ENCODE measurements at regions not wholly inside any gene's neighbourhood (a gene's known extent, or its start where the extent isn't known, plus 50 kb on each side); places are given as distances from the start of the nearest gene placed in this dataset.

DNA sequence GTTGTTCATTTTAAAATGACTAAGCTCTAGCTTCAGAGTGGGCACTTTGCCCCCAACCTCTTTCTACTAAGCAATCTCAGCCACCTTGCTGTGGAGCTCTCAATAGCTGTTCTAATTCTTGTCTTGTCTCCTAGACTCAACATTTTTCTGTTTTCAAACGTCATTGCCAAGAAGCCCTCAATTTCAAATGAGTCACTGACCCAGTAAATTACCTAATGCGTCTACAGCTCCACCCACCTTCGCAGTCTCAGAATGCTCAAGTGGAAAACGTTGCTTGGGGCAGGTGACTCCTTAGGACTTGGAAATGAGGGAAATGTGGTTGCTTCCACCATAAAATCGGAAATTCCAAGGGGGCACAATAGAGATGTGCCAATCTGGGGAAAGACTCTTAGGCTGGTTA is 59.0 kb downstream of the ING2 start:
- TF ChIP-seq, protein P1, sequence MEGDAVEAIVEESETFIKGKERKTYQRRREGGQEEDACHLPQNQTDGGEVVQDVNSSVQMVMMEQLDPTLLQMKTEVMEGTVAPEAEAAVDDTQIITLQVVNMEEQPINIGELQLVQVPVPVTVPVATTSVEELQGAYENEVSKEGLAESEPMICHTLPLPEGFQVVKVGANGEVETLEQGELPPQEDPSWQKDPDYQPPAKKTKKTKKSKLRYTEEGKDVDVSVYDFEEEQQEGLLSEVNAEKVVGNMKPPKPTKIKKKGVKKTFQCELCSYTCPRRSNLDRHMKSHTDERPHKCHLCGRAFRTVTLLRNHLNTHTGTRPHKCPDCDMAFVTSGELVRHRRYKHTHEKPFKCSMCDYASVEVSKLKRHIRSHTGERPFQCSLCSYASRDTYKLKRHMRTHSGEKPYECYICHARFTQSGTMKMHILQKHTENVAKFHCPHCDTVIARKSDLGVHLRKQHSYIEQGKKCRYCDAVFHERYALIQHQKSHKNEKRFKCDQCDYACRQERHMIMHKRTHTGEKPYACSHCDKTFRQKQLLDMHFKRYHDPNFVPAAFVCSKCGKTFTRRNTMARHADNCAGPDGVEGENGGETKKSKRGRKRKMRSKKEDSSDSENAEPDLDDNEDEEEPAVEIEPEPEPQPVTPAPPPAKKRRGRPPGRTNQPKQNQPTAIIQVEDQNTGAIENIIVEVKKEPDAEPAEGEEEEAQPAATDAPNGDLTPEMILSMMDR (IDR thresholded peaks at IDR 0.05; ENCODE audit: poor library complexity): no peak
- no peak for TF ChIP-seq EZH2 (IDR thresholded peaks at IDR 0.05; ENCODE audit: borderline replicate concordance)

Measured in hepatocyte (in vitro differentiated cells).